GM18873 (cell line): ENCODE measurements at regions not wholly inside any gene's neighbourhood (a gene's known extent, or its start where the extent isn't known, plus 50 kb on each side); places are given as distances from the start of the nearest gene placed in this dataset.
"Not testable (repeated sequence)": the region's sequence is repeated elsewhere in the genome, so short reads cannot be mapped to it uniquely, and the experiment has no call there.

Experiments used
- ATAC-seq: cut with Tn5 transposase; IDR thresholded peaks from one replicate; pipeline ENCODE4 v1.9.1; 2021; ENCODE audit warnings: mild to moderate bottlenecking, moderate library complexity, moderate number of reproducible peaks; ENCODE audit not compliant: unreplicated experiment, low FRiP score

DNA sequence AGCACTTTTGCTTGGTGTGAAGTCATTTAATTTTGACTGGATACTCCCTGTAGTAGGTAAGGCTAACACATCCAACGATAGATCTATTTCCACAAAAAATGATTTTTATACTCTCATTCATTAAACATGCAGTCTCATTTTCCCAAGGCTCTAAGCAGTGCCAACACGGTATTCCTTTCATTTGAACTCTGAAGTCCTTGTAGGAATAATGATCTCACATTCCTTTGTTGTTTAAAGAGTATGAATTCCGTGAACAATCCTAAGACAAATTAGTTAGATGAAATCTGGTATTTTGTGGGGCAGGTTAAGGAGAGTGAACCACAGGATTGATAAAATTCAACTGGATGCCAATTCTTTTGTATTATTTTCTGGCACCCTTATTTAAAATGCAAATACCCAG lies 66.6 kb downstream of the LACC1 start:
- ATAC-seq: no peak

DNA sequence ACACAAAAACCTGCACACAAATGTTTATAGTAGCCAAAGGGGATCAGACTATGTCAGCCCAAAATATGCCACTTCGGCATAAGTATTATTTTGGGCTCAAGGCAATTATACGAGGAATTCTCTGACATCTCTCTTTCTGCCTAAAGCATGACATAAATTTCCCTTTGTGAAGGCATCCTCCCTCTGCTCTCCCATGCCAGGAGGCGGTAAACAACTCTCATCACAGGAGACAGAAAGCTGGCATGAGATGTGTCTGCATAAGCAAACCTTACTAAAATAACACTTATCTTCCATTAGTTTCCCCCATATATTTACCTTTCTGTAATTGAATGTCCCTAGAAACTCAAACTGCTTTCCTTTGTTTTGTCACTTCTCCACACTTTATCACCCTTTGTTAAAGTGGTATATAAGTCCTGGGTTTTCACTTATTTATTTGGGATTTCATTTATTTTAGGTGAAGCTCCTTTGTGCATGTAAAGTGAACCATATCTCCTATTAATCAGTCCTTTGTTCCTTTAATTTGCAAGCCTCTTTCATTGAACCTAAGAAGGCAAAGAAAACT lies 68.3 kb downstream of the LACC1 start:
- no peak for ATAC-seq

DNA sequence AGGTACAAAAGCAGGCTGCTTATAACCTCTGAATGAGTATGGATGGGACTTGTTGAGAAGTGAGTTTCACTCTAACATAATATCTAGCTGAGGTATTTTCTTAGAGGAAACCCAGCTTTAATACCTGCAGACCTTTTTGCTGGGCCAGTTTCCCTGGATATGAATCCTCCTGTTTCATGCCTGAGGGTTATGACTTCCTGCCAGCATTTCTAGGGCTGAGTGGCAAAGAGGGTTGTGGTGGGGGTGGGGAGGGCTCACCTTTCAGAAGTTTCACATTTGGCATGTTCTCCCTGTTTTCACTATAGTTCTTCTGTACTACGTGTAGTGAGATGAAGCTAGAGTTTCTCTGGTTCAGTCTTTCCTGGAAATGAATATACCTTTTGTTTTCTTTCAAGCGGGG lies 73.7 kb downstream of the LACC1 start:
- ATAC-seq: no peak

DNA sequence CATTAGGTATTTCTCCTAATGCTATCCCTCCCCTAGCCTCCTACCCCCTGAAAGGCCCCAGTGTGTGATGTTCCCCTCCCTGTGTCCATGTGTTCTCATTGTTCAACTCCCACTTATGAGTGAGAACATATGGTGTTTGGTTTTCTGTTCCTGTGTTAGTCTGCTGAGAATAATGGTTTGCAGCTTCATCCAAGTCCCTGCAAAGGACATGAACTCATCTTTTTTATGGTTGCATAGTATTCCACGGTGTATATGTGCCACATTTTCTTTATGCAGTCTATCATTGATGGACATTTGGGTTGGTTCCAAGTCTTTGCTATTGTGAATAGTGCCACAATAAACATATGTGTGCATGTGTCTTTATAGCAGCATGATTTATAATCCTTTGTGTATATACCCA lies 77.3 kb downstream of the LACC1 start:
- ATAC-seq: not testable (repeated sequence)

DNA sequence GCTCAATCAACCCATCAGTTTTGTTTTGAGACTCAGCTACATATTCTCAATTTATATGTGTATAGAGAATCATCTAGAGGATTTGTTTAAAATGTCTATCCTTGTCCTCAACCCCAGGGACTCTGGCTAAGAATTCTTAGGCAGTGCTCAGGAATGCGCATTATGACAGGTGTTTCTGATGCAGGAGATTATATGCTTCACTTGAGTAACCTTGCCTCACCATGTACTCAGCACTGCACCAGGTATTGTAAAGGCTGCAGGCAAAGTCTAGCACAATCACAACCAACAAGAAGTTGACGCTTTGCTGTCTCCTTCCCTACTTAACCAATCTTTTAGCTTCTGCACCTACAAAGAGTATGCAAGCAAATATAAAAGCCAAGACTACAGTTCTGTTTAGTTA lies 79.6 kb downstream of the LACC1 start:
- no peak for ATAC-seq

DNA sequence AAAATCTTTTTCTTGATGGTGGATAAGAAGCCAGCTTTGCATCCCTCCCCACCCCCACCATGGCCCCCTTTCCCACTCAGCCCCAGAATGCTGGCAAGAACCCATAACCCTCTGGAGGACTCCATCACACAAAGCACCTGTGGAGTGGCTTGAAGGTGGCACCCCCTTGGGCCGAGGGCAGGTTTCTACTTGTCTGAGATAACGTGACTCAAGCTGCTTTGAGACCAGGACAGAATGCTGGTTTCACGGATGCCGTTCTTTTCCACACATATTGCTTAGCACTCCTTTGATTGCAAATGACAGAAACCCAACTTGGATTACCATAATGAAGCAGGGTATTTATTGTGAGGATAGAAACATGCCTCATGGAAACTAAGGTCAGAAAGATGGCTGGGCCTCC lies 82.2 kb downstream of the LACC1 start:
- no peak for ATAC-seq

DNA sequence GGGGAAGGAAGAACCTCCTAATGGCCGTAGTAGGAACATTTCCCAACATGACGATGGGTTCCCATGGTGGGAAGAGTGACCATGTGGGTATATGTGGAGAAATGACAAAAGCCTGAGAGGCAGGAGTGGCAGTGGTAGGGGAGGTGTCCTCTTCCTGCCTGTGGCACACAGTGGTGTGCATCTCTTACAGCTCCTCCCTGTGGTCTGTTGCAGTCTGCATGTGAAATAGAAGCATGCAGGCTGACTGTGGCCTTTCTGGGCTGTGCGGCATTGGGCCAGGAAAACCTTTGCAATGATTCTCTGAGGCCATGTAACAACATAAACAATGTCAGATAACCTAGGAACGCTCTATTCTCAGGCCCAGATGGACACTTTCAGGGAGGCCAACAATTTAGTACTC lies 84.0 kb downstream of the LACC1 start:
- ATAC-seq: no peak

DNA sequence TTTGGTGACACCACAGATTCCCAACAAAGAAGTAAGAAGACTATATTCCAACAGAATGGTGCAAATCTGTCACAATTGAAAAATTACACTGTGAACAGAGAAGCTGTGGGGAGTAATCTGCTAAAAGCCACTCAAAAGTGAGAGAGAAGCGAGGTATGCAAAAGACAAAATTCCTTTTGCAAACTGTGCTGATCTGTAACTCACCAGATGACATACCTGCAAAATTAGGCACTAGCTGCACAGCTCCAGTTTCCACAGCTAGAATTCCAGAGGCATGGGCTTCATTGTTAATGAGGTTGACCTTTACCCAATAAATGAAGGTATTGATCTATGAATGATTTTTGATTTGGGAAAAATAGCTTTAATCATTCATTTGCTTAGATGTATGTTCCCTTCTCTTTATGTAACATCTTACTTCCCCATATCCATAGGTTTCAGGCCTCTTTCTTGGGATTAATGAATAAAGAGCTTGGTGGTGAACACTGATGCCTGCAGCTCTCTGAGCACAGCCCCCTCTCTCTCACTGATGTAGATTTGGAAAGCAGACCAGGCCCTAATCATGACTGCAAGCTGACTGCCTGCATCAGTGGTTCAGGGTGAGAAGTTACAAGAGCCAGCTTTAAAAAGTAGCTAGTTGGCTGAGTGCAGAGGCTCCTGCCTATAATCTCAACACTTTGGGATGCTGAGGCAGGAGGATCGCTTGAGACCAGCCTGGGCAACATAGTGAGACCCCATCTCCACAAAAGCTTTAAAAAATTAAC lies 85.2 kb downstream of the LACC1 start:
- ATAC-seq: no peak

DNA sequence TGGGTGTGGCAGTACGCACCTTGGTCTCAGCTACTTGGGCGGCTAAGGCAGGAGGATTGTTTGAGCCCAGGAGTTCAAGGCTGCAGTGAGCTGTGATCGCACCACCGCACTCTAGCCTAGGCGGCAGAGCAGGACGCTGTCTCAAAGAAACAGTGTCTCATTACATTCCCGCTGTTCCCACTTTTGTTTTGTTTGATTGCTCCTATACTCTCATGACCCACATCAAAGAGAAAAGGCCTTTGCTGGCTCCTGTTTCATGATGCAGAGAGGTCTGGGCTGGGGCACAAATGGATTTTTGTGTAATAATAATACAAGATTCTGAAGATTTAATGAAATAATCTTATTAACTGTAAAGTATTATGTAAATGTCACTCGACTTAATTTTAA lies 85.7 kb downstream of the LACC1 start:
- no peak for ATAC-seq

DNA sequence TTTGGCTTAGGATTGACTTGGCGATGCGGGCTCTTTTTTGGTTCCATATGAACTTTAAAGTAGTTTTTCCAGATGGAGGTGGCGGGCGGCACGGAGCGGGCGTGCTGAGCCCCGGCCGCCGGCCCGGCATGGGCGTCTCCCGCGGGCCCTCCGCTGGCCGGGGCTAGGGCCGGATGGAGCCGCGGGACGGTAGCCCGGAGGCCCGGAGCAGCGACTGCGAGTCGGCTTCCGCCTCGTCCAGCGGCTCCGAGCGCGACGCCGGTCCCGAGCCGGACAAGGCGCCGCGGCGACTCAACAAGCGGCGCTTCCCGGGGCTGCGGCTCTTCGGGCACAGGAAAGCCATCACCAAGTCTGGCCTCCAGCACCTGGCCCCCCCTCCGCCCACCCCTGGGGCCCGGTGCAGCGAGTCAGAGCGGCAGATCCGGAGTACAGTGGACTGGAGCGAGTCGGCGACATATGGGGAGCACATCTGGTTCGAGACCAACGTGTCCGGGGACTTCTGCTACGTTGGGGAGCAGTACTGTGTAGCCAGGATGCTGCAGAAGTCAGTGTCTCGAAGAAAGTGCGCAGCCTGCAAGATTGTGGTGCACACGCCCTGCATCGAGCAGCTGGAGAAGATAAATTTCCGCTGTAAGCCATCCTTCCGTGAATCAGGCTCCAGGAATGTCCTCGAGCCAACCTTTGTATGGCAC lies 88.7 kb downstream of the LACC1 start:
- not testable (repeated sequence) for ATAC-seq

DNA sequence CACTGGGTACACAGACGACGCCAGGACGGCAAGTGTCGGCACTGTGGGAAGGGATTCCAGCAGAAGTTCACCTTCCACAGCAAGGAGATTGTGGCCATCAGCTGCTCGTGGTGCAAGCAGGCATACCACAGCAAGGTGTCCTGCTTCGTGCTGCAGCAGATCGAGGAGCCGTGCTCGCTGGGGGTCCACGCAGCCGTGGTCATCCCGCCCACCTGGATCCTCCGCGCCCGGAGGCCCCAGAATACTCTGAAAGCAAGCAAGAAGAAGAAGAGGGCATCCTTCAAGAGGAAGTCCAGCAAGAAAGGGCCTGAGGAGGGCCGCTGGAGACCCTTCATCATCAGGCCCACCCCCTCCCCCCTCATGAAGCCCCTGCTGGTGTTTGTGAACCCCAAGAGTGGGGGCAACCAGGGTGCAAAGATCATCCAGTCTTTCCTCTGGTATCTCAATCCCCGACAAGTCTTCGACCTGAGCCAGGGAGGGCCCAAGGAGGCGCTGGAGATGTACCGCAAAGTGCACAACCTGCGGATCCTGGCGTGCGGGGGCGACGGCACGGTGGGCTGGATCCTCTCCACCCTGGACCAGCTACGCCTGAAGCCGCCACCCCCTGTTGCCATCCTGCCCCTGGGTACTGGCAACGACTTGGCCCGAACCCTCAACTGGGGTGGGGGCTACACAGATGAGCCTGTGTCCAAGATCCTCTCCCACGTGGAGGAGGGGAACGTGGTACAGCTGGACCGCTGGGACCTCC lies 89.4 kb downstream of the LACC1 start:
- not testable (repeated sequence) for ATAC-seq

DNA sequence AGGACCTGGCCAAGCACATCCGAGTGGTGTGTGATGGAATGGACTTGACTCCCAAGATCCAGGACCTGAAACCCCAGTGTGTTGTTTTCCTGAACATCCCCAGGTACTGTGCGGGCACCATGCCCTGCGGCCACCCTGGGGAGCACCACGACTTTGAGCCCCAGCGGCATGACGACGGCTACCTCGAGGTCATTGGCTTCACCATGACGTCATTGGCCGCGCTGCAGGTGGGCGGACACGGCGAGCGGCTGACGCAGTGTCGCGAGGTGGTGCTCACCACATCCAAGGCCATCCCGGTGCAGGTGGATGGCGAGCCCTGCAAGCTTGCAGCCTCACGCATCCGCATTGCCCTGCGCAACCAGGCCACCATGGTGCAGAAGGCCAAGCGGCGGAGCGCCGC lies 90.2 kb downstream of the LACC1 start:
- not testable (repeated sequence) for ATAC-seq

DNA sequence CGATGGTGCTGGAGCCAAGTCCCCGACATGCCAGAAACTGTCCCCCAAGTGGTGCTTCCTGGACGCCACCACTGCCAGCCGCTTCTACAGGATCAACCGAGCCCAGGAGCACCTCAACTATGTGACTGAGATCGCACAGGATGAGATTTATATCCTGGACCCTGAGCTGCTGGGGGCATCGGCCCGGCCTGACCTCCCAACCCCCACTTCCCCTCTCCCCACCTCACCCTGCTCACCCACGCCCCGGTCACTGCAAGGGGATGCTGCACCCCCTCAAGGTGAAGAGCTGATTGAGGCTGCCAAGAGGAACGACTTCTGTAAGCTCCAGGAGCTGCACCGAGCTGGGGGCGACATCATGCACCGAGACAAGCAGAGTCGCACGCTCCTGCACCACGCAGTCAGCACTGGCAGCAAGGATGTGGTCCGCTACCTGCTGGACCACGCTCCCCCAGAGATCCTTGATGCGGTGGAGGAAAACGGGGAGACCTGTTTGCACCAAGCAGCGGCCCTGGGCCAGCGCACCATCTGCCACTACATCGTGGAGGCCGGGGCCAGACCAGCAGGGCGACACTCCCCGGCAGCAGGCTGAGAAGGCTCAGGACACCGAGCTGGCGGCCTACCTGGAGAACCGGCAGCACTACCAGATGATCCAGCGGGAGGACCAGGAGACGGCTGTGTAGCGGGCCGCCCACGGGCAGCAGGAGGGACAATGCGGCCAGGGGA lies 91.0 kb downstream of the LACC1 start:
- ATAC-seq: not testable (repeated sequence)

DNA sequence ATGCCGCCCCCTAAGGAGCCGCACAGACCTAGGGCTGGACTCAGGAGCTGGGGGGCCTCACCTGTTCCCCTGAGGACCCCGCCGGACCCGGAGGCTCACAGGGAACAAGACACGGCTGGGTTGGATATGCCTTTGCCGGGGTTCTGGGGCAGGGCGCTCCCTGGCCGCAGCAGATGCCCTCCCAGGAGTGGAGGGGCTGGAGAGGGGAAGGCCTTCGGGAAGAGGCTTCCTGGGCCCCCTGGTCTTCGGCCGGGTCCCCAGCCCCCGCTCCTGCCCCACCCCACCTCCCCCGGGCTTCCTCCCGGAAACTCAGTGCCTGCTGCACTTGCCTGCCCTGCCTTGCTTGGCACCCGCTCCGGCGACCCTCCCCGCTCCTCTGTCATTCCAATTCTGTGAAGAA lies 91.6 kb downstream of the LACC1 start:
- not testable (repeated sequence) for ATAC-seq

DNA sequence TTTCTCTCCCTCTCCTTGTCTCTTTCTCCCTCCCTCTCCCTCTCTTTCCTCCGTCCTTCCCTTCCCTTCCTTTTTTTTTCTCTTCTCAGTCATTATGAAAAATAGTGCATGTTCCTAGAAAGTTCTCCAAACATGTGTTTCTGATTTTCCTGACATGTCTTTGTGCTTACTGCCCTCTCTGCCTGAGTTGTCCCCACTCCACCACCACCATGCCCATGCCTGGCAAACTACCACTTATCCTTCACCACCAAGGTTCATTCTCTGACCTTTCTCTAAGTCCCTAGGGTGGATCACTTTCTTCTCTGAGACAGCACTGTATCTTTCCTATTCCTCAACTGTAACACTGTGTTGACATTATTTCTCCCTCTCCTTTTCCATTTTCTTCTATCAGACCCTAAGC lies 98.2 kb downstream of the LACC1 start:
- no peak for ATAC-seq

DNA sequence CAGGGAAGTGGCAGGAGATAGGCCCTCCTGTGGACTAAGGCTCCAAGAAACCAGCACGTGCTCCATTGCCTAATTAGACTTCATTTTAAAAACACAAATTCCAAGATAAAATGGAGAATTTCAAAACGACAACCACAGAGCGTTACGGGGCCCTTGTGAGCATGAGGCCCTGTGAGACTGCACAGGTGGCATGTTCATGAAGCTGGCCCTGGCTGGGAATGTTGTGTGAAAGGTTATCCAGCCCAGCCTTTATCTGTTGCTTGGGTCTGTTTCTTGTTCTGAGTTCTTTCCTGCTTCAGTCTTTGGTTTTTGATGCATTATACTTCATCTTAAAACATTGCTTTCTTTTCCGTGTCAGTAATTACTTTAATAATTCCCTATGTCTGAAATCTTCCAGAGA lies 99.0 kb downstream of the LACC1 start:
- ATAC-seq: no peak

DNA sequence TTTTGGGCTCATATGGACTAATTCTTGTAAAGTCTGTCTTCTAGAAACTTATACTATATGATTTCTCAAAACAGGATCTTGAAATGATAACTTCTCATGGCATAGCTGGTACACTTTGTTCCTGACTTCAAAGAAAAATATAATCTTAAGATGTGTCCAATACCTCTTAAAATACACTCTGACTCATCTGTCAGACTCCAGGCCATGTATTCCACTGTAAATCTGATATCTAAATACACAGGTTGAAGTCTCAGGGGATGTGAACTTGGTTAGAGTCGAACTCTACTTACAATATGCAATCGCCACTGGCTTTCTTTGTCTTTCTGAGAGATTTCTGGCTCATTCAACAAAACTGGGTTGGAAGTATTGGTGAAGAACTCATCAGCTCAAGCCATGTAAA lies 99.8 kb downstream of the LACC1 start:
- ATAC-seq: no peak

DNA sequence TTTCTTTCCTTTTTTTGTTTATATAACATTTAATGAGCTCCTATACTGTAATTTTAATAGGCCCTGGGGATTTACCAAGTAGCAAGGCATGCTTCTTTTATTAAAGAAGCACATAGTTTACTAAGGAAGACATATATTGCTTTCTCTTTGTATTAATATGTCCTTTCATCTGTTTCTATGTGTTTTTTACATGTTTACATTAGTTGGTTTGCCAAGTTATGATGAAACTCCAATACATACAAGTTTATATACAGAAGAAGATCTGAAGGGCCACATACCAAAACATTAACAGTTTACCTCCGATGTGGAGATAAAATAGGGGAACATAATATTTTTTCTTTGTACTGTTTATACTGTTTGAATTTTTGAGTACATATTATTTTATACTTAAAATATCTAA lies 100.9 kb downstream of the LACC1 start:
- no peak for ATAC-seq

DNA sequence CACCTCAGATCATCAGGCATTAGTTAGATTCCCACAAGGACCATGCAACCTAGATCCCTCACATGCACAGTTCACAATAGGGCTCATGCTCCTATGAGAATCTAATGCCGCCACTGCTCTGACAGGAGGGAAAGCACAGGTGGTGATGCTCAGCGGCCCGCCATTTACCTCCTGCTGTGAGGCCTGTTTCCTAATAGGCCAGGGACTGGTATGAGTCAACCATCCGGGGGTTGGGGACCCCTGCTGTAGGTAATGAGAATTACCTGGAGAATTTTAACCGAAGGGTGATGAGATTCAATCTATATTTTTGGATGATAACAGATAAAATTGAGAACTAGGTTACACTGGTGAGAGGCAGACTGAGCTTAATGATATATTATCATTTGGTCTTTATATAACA lies 101.4 kb downstream of the LACC1 start:
- no peak for ATAC-seq

DNA sequence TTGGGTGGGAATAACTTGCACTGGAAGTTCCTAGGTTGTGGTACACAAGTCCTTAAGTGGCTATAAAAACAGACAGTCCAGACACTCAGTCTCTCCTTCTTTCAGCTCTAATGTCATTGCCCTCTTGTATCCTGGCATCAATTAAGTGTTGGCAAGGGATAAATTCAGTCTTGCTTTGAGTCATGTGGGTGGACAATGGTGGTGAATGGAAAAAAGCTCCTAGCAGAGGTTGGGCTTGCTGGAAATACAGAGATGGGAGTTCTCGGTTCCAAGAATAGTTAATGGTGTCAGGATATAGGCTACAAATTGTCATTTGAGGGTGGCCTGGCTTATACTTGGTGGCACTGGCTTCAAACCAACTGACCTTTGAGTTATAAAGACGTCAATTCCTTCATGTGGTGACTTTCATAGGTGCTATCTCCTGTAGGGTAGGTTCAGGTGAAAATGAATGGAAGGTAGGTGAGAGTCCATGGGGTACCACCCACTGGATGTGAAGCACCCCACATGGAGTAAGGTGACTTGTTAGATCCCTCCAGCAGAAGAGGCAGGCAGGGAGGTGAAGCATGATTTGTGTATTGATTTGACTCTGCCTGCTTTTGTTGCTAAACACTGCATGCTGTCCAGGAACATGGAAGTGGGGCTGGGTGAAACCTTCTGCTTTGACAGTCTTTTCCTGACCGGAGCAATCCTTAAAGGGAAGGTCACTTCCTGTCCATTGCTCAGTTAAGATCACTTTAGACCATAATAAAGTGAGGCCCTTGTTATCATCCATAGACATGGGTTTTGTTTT lies 102.0 kb downstream of the LACC1 start:
- ATAC-seq: no peak
